Lung microvascular endothelial cell (primary cell): ENCODE measurements at regions not wholly inside any gene's neighbourhood (a gene's known extent, or its start where the extent isn't known, plus 50 kb on each side); places are given as distances from the start of the nearest gene placed in this dataset.
A peak's percentile ranks its signal among the peaks of the same experiment; 100 is the strongest.

Experiments
- DNase-seq, 2 donors: peaks; one replicate each; pipeline versions ENCODE4 v3.0.0 to v3.0.0-alpha.2; 2010; ENCODE audit warnings: low read depth in 2 of 2

DNA sequence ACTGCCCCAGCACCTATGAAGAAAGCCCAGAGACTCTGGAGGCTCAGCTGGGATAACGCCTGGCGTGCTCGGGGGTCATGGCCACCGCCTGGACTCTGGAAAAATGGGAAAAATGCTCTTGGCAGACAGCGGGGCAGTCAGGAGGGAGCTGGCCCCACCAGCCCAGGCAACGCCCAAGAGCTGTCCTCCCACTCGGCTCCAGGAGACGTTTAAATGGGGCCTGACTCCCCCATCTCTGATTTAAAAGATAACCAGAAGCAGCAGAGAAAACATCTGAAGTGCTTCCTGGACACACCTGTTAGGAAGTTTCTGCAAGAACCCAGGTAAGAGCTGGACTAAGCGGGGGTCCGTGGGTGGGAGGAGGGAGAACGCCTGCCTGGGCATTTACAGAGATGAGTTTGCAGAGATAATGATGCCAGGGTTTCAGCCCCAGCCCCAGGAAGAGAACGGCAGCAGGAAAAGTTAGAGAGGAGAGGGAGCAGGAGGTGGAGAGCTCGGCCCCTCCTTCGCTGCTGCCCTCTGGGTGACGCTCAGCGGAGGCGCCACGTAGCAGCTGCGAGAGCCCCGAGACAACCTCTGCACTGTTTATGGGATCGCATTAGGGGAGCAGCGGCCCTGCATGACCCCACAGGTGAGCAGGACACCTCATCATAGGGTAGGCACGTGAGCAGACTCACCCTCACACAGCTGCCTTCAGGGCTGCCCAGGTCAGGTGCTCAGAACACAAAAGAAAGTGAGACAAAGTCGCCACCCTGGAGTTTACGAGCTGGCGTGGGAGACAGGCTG, 83.5 kb upstream of the INSIG1 start:
- no peak for DNase-seq

DNA sequence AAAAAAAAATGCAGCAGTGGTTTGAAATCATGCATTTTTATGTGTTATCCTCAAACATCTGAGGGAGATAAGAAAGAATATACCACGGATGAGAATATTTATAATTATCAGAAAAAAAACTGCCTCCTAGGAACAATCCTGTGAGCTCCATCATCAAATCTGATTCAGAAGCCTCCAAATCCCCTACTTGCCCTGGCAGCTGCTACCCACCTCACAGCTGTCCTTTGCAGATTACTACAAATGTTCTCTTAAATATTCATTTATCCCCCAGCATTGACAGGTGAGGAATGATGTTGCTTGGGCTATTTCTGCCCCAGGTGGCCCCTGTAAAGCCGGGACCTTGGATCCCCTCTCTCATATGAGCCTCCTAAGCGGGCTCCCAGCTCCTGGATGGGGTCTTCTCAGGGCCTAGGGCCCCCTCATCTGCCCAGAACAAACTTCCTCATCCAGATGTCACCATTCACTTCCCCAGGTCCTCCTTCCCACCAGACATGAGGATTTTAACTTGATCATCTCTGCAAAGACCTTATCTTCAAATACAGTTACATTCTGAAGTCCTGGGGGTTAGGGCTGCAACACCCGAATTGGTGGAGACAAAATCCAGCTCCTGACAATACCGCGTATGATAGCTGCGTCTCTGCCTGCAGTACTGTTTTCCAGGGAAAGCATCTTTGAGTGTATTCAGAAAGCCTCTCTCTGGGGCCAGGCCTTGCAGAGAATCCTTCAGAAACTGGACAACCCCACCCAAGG, 81.9 kb upstream of the INSIG1 start:
- DNase-seq, result no peak

DNA sequence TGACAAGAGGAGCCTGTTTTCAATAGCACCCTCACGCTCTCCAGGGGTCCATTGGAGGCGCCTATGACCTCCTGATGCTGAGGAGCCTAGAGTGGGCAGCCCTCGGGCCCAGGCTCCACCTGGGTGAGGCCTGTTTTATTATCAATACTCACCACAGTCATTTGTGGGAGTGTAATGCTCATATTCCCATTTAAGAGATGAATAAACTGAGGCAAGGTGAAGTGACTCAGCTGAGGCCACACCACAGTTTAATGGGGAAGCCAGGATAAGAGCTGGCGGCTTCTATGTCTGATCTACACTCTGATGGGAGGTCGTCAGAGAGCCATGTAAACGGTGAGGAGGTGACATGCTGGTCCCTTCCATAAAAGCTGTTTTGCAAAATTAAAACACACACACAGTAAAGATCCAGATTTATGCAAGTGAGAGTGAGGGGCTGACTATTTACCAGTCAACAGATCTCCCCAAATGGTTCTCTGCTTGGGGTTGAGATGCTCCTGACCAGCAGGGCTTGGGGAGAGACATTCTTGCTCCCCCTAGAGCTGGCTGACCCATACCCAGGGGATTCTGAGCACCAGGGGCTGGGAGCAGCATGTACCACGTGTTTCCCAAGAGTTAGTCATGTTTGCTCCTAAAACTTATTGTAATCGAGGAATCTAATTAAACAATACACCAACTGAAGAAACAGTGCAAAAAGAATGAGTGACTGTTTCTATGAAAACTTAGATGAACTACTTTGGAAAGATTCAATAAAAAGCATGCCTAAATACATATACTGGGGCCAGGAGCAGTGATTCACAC, 81.0 kb upstream of the INSIG1 start:
- peak in 1 of 2 donors; percentile 50 for DNase-seq

DNA sequence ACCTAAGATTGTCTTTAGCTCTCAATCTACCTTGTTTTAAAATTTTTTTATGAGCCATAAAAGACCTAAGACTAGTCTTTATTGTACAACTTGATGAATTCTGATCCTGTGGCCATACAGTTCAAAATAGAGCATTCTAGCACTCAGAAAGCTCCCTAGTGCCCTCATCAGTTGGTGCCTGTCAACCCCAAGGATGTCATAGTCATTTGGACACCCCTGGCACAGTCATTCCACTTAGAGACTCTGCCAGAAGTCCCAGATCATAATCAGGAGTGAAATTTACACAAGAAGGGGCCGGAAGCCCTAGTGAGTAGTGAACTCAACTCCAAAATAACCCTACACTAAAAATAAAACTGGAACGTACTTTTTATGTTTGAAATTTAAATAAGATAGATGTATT, 80.0 kb upstream of the INSIG1 start:
- no peak for DNase-seq

DNA sequence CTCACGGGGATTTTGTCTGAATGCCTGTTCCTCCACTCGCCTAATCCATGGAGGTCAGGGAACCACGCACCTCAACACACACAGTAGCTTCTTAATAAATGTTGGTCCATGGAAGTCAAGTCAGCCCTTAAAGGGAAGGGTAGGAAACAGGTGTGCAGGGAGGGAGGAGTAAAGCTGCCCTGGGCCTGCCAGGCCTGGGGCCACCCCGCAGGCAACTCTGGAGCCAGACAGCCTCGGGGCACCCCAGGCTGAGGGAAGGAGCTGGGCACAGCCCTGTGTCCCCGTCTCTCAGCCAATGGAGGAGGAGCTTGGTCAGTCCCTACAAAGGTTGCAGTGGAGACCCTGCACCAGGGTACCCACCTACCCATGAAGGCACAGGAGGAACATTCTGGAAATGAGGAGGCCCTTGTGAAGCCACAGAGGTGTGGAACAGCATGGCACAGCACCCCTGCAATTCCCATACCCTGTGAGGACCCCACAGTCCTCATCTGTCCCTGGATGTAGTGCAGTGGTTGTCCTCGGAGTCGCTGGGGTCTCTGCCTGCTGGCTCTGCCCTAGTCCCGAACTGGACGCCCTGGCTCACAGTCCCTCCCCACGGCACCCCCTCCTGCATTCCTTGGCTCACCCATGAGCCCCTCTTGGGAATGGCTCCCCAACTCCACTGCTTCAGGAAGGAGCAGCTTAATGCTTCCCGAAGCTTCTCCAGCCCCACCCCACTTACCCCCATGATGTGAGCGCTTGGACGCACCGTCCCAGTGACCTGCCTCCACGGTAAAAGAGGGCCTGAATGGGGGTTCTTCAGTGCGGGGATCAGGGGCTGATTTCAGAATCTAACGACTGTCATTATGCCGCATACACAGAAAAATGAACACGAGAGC, 79.2 kb upstream of the INSIG1 start:
- no peak for DNase-seq

DNA sequence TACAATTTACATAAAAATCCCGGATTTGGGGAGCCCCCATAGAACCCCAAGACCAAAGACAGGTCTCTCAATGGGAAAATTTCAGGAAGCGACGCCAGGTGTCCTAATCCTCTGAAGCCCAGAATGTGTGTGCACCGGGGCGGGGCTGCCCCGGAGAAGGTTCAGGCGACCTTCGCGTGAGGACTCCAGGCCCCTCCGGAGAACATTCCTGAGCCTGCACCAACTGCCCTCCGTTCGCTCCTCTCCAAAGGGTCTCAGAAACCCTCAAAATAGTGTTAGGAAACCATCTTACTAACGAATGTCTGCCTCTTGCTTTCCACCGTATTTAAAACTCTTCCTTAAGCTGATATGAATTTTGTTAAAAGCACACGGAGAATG, 78.5 kb upstream of the INSIG1 start:
- DNase-seq, result no peak

DNA sequence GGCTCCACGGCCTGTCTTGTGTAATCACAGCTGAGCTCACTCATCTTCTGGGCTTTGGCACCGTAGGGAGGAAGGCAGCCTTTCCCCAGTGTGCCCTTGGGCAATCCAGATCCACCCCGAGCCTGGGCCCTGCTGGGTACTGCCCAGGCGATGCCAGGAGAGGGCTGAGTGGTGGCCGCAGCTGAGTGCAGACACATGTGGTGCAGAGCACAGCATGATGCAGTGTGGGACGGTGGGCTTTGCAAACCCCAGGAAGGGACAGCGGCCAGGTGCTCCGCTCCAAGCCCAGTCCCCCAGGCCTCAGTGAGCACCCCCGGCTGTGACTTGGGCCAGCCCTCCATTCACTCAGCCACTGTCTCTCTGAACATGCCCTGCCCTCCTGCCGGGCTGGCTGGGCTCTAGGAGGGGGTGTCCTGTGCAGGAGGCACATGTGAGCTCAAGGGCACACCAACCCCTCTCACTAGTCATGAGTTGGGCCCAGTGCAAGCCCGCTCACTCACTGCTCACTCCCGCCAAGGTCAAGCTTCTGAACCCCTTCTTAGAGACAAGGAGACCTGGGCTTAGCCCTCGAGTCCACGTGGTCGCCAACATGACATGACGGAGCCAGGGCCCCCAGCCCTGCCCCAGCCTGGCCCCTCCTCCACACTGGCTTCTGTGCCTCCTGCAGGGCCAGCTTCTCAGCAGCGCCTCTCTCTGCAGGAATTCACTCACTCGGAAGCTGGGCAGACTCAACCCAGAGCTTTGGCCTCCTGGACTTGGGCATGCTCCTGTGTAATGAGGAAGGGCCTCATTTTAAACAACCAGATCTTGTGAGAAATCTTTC, 77.5 kb upstream of the INSIG1 start:
- DNase-seq, result no peak

DNA sequence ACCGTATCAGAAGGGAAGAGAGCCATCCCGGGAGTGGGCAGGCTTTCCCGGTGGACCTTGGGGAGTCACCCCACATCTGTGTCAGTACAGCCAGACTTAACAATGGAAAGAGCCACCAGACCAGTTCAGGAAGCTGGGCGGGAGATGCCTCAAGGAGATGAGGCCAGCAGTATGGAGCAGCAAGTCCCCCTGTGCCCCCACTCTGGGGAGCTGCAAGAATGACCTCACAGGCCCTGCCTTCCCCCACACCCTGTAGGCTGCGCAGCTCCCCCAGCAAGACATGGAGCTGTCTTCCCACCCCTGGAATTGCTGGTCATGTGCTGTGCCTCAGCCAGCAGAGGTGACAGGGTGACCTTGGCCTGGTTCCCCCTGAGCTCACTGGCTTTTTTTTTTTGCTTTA, 76.8 kb upstream of the INSIG1 start:
- DNase-seq, result no peak

DNA sequence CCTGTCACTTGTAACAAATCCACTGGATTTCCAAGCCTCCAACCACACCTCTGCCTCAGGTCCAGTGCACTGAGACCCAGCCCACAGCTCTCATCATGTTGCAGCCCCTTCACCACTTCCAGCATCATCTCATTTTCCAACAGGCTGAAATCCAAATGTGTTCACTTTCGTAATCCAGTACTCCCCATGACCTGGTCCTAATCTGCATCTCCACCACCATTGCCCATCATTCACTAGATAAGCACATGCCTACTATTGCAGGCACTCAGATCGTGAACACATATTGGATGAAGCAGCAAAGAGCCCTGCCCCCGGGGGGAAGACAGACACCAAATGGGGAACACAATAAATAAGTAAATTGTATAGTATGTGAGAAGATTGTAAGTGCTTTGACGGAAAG, 76.1 kb upstream of the INSIG1 start:
- DNase-seq, result no peak

DNA sequence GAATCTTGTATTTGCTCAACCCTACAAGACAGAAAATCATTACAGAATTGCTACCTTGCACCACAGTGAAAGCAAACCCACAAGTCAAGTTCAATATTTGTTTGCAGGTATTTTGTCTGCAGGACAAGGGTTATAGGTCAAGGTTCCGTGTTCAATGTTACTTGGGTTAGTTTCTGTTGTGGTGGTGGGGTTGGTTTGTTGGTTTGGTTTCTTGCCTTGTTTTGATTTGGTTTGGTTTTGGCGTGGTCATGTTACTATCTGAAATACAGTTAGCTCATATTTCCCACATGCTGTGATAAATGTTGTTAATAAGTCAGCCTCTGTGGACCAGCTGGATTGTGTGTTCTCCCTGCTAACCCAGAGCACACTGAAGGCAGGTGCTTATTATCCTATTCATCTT, 75.6 kb upstream of the INSIG1 start:
- no peak for DNase-seq

DNA sequence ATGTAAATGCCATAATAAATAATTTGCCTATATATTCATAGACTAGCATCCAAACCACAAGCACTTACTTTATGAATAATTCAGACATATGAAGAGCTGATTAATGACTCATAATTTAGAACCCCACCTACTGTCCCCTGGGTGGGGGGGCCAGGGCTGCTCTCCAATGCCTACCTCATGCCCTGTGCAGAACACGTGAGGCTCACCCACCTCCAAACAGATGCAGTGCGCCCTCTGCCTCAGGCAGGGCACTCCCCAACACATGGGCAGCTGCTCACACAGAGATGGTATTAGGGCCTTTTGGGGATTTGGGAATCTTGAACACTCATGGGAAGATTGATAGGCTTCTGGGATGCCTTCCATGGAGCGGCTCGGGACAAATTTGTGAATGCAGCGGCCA, 75.1 kb upstream of the INSIG1 start:
- no peak for DNase-seq

DNA sequence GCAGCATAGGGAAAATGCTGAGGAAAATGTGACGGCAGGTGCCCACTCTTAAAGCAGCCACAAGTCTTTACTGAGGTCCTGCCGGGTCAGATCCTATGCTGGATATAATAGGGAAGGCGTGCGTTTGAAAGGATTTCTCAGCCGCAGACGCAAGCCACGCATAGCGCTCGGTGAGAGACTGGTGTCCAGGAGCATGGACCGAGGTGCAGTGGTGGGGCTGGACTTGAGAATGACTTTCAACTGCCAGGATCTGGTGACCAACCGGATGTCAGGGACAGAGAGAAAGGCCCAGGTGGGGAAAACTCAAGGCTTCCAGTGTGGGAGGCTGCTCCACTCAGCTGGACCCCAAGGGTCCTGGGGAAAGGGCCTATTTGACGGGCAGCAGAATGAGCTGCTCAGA, 74.7 kb upstream of the INSIG1 start:
- DNase-seq, result no peak

DNA sequence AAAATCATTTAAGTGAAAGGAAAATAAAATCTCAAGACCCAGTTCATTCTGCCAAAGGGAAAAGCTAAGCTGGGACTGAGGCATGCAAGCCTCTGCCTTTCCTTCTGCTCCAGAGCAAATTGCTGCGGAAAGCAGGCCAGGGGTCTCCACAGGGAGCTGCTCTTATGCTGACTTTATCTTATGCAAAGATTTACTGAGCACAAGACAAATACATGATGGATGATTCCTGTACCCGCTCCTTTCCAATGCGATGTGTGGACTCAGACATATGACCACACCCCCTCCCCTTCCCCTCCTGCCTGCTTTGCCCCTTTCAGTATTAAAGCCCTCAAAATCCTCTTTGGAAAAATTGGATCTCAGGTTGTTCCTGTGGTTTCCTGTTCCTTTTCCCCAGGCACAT, 74.2 kb upstream of the INSIG1 start:
- DNase-seq, result no peak

DNA sequence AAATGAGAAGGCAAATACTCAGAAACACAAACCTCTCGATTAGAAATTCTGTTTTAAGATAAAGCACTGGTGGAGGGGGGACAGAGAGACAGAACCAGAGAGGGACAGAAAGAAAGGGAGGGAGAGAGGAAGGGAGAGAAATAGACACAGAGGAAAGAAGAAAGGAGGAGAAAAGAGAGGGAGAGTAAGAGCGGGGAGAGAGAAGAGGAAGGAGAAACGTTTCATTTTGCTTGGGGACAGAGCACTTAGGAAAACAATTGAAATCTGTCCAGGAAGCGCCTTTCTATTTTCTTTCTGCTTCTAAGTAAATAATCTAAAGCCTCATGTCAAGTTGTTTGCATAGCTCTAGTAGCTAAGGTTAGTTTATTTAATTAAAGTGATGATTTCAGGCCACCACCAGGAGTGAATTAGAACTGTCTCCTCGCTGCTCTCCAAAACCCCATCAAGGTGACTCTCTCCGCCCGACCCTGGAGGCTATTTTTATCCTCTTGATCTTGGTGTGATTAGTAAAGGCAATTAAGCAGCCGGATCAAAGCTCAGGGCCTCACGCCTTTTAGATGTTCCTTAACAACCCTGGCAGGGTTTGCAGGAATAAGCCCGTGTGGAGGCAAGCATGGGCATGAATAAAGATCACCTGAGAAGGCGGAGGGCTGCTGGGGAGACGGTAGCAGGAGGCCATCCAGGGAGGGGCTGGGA, 73.4 kb upstream of the INSIG1 start:
- DNase-seq, result no peak

DNA sequence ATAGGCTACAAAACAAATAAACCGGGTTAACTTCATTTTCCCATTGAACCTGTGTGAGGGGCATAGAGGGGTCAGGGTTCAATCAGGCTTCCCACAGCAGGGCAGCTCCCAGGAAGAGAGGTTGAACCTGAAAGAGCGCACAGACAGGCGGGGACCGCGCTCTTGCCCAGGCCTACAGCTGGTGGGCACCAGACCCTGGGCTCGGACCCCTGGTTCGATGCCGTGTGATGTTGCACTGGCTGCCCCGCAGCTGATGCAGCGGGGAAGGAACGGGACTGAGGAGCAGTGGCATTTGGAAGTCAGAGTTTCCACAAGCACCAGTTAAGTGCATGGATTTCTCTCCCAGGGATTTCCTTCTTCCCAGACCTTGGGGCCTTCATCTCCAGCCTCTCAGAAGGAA, 72.6 kb upstream of the INSIG1 start:
- no peak for DNase-seq

DNA sequence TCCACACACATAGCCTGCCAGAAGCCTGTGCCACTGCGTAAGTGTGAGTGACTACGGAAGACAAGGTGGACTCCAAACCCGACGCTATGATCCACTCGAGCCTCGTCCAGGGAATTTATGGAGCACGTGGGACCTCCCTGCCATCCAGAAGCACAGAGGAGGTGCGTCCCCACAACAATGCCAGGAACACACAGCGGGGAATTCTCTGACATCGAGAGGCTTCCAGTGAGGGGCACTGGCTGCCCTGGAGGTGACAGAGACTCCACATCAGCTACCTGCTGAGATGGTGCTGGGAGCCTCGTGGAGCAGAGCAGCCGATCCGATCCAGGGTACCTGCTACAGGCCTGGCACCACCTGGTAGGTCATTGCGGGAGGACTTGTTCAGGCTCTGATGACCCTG, 72.2 kb upstream of the INSIG1 start:
- no peak for DNase-seq

DNA sequence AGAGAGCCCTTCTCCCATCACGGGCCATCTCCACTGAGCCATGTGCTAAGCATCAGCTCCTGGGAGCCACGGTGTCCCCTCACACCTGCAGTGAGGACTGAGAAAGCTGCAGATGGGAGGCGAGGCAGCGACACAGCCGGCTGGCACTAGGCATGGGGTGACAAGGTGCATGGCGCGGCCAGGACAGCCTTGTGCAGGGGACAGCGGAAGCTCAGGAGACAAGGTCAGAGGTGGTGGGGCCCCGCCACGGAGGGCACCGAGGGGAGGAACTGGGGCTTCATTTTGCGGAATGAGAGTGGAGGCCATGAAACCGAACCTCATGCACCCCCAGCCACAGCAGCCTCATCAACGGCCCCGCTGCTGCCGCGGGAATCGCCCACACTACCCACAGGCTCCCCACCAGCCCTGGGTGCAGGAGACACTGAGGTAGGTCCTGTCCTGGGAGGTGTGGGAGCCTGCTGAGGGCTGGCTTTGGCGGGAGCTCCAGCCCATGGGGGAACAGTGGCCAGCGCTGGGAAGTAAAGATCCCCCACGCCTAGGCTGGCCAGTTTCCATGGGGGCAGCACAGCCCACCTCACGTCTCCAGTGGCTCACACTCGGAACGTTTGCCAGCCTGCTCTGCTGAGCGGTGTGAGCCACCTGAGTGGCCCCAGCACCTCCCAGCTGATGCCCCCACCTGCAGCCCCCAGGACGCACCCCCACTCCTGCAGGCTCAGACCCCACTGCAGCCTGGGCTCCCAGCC, 71.2 kb upstream of the INSIG1 start:
- DNase-seq, result no peak

DNA sequence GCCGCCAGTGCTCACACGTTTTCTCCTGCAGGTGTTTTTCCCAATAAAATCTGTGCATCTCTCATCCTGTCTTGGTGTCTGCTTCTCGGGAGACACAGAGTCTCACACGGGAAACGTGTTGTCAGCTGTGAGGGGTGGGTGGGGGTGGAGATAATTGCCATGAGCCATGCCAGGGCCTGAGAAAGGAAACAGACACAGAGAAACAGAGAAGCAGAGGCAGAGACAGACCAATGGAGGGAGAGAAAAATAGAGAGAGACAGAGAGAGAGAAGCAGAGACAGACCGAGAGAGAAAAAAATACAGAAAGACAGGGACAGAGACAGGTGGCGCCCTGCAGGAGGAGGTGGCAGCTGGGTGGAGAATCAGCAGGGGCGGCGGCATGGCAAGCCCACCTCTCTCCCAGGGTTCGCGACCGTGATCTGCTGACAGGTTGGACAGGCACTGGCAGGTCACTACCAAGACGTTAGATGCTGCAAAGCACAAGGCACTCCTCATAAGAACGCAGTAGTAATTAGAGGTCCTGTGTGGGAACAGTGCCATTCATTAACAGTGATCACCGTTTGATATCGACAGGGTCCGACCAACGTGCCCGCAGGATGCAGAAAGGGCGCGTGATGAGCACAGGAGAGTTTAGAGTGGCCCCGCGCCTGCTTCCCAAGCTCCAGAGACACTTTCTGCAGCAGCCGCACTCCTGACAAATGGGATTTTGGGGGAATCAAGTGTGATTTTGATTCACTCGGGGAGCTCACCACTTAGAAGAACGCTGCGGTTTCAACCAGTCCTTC, 70.5 kb upstream of the INSIG1 start:
- DNase-seq, result no peak
